Thoracic aorta (tissue), 2 donors: ENCODE measurements at regions not wholly inside any gene's neighbourhood (a gene's known extent, or its start where the extent isn't known, plus 50 kb on each side); places are given as distances from the start of the nearest gene placed in this dataset.

ENCODE experiments used
- ATAC-seq: fragments of 150-250 bp; one replicate; pipeline ENCODE4 v1.8.0; 2017; ENCODE audit warnings: low read depth; ENCODE audit not compliant: insufficient number of reproducible peaks, low FRiP score
- DNase-seq: peaks from one replicate; pipeline ENCODE4 v3.0.0-alpha.2; 2020; ENCODE audit warnings: low spot score
- H3K27ac ChIP-seq, 2 donors: fragments of 200-600 bp; sonication (generic); 1 replicate in 1 of 2; 2 replicates in 1 of 2; pipeline ENCODE4 v1.5.1; 2016; ENCODE audit warnings: mild to moderate bottlenecking in 2 of 2, moderate library complexity in 2 of 2
- H3K27me3 ChIP-seq: fragments of 200-600 bp; sonication (generic); replicated peaks from 2 replicates; pipeline ENCODE4 v1.6.0; 2016; ENCODE audit warnings: mild to moderate bottlenecking; ENCODE audit not compliant: insufficient read depth
- H3K36me3 ChIP-seq: fragments of 200-600 bp; sonication (generic); one replicate; pipeline ENCODE4 v1.5.1; 2016
- H3K4me1 ChIP-seq, 2 donors: fragments of 200-600 bp; sonication (generic); 1 replicate in 1 of 2; 2 replicates in 1 of 2; pipeline versions ENCODE4 v1.5.1 to v1.6.0; 2016; ENCODE audit warnings: low read depth in 2 of 2, mild to moderate bottlenecking in 1 of 2; ENCODE audit not compliant: control insufficient read depth in 1 of 2
- H3K4me3 ChIP-seq: fragments of 200-600 bp; sonication (generic); 2 replicates; pipeline ENCODE4 v1.5.1; 2016; ENCODE audit warnings: mild to moderate bottlenecking
- H3K9me3 ChIP-seq: fragments of 200-600 bp; sonication (generic); 2 replicates; pipeline ENCODE4 v1.5.1; 2016
- TF ChIP-seq, protein P1 (sequence below): fragments of 200-600 bp; sonication (generic); IDR thresholded peaks from one replicate; pipeline ENCODE4 v1.5.1; 2019; ENCODE audit warnings: antibody characterized with exemption

DNA sequence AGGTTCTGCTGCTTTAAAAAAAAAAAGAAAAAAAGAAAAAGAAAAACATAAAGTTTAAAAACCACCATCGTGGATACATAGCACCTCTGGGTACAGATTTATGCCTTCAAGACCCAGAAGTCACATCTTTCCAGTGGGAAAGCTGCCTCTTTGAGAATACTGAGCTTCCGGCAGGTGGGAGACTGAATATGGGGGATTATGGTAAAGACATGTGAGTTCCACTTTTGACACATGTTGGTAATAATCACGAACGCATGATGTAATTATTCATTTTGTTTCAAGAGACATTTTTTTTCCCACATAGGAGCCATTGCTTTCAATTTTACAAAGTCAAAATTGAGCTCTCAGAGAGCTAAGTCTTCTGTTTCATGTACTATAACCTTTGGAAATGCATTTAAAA is 229.7 kb upstream of the CDH5 start:
- no peak for ATAC-seq

DNA sequence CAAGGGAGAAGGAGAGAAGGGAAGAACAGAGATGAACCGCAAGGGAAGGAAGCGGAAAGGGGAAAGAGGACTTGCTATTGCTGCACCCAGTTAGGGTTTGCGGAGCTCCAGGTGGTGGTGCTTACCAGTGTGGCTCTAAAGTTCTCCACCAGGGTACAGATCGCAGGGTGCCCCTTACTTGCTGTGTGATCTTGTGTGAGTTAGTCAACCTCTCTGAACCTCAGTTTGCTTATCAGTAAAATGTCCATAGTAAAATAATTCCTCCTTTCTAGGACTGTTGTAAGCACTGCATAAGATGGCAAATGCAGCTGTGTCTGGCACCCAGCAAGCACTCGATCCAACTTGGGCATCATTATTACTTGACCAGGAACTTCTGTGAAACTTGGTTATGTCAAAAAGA is 230.7 kb upstream of the CDH5 start:
- no peaks in the 10 kb centered on the region for H3K36me3 ChIP-seq
- H3K27ac ChIP-seq = peak overlapping the region; percentile 54 to 71
- DNase-seq (no peak), ATAC-seq (no peak)
- no peaks in the 10 kb centered on the region for H3K9me3 ChIP-seq
- H3K27me3 ChIP-seq = no peaks in the 10 kb centered on the region
- no peak overlapping the region for H3K4me3 ChIP-seq
- TF ChIP-seq, protein P1, sequence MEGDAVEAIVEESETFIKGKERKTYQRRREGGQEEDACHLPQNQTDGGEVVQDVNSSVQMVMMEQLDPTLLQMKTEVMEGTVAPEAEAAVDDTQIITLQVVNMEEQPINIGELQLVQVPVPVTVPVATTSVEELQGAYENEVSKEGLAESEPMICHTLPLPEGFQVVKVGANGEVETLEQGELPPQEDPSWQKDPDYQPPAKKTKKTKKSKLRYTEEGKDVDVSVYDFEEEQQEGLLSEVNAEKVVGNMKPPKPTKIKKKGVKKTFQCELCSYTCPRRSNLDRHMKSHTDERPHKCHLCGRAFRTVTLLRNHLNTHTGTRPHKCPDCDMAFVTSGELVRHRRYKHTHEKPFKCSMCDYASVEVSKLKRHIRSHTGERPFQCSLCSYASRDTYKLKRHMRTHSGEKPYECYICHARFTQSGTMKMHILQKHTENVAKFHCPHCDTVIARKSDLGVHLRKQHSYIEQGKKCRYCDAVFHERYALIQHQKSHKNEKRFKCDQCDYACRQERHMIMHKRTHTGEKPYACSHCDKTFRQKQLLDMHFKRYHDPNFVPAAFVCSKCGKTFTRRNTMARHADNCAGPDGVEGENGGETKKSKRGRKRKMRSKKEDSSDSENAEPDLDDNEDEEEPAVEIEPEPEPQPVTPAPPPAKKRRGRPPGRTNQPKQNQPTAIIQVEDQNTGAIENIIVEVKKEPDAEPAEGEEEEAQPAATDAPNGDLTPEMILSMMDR = no peak
- peaks cover 9 to 18% of the 10 kb centered on the region in 2 donors for H3K4me1 ChIP-seq

More for the DNA sequence above, 229.7 kb upstream of the CDH5 start:
- Histone ChIP-seq H3K4me1 (peaks cover 9 to 18% of the 10 kb centered on the region in 2 donors), H3K27ac (no peak overlapping the region), H3K27me3 (no peaks in the 10 kb centered on the region), H3K4me3 (no peak overlapping the region), H3K9me3 (no peaks in the 10 kb centered on the region), H3K36me3 (no peaks in the 10 kb centered on the region)
- no peak for DNase-seq
- TF ChIP-seq, protein P1 = no peak

DNA sequence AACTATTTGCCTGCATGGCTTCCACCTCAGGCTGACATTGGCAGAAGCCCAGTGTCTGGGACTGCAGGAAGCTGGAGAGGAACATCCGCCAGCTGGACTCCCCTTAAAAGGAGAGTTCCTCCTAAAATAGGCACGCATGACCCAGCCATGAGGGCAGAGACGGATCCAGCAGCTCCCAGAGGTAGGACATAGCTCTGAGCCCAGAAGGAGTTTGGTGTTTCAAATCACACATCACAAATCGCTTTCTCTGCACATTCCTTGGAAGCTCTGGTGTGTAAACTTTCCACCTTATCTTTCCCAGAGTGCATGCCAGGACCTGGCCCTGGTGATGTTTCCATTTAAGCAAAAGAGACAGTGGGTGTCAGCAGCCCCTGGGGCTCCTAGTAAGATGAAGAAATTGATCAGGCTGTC is 231.1 kb upstream of the CDH5 start:
- Histone ChIP-seq H3K27ac (peak overlapping the region; percentile 54 to 71), H3K9me3 (no peaks in the 10 kb centered on the region), H3K36me3 (no peaks in the 10 kb centered on the region), H3K4me1 (peaks cover 9 to 18% of the 10 kb centered on the region in 2 donors), H3K4me3 (no peak overlapping the region), H3K27me3 (no peaks in the 10 kb centered on the region)
- TF ChIP-seq, protein P1 = no peak
- DNase-seq = no peak
- peak; percentile 72 for ATAC-seq

DNA sequence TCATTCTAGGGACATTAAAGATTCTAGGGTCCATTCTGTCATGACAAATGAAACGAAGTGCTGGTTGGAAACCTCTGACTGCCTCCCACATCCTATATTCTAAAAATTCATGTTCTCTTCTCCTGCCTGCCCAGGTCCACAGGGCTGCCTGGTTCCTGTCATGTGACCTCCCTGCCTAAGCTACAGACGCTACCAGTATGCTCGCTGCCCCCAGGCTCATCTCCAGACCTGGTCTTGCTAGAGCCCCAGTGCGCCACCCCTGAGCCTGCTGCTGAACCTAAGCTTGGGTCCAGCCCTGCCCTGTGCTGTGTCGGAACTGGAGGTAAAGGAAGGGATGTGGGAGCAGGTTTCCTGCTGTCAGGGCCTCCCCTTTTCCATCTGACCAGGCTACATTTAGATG is 231.6 kb upstream of the CDH5 start:
- no peak for ATAC-seq

DNA sequence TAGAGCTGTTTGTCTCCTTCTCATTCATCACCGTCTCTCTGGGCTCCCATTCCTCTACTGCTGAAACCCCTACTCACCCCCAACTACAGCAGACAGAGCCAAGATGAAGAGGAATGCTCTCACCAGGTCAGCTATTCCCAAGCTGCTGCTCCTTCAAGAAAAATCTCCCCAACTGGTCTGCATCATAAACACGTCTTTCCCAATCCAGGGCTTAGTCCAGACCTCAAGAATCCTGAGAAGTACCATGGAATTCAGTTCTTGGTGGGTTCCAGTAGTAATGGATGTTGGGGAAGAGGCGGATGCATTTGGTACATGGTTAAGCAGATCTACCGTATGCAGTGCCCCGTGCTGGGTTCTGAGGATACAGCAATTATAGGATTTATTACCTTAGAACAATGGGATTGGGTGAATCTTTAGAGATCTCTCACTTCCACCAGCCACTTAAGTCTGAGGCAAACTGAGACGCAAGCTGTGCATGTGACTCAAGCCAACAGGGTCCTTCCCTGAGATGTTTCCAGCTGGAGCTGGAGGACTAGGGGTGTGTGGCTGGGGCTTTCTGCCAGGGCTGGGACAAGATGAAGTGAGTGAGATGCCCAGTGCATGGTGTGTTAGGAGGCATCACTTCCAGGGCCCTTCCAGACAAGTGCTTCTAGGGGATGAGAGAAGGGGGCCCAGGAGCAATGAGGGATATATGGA is 232.7 kb upstream of the CDH5 start:
- no peak for ATAC-seq

More for the DNA sequence above, 231.6 kb upstream of the CDH5 start:
- TF ChIP-seq, protein P1 = no peak
- H3K4me3 ChIP-seq = no peak overlapping the region
- no peaks in the 10 kb centered on the region for H3K36me3 ChIP-seq
- no peaks in the 10 kb centered on the region for H3K27me3 ChIP-seq
- no peak for DNase-seq
- H3K4me1 ChIP-seq = peaks cover 9 to 18% of the 10 kb centered on the region in 2 donors
- no peaks in the 10 kb centered on the region for H3K9me3 ChIP-seq
- peak overlapping the region; percentile 46 to 54 for H3K27ac ChIP-seq

More for the DNA sequence above, 232.7 kb upstream of the CDH5 start:
- no peak for DNase-seq
- Histone ChIP-seq H3K9me3 (no peaks in the 10 kb centered on the region), H3K4me3 (no peak overlapping the region), H3K4me1 (peaks cover 9 to 18% of the 10 kb centered on the region in 2 donors), H3K36me3 (no peaks in the 10 kb centered on the region), H3K27ac (no peak overlapping the region), H3K27me3 (no peaks in the 10 kb centered on the region)
- TF ChIP-seq, protein P1 = no peak
